AG04450 (cell line): ENCODE measurements at regions not wholly inside any gene's neighbourhood (a gene's known extent, or its start where the extent isn't known, plus 50 kb on each side); places are given as distances from the start of the nearest gene placed in this dataset.

Source experiments
- CTCF ChIA-PET: fragments of 300-600, 350-600 bp; formaldehyde crosslinking; extraction: SDS; loops from one replicate; lab custom pipeline; 2022; ENCODE audit warnings: antibody characterized with exemption, inconsistent platforms; lab: Charles Lee
- POLR2A ChIA-PET: fragments of 350-600 bp; formaldehyde crosslinking; extraction: SDS; loops from one replicate; lab custom pipeline; 2021; ENCODE audit warnings: antibody characterized with exemption, inconsistent platforms; lab: Yijun Ruan, JAX
- DNase-seq: peaks from one replicate; pipeline ENCODE4 v3.0.0-alpha.2; 2011; ENCODE audit warnings: low read depth, low spot score
- H3K27ac ChIP-seq: one replicate; pipeline ENCODE4 v1.5.1; 2012; ENCODE audit warnings: low read depth, low read length, control low read depth
- H3K27me3 ChIP-seq: one replicate; pipeline ENCODE4 v1.6.0; 2012; ENCODE audit warnings: low read length; ENCODE audit not compliant: control insufficient read depth, insufficient read depth
- H3K4me3 ChIP-seq: 2 replicates; pipeline ENCODE4 v1.5.1; 2011; ENCODE audit warnings: mild to moderate bottlenecking, low read depth, low read length, control low read depth
- H3K9me3 ChIP-seq: 2 replicates; pipeline ENCODE4 v1.5.1; 2012; ENCODE audit warnings: low read length; ENCODE audit not compliant: control insufficient read depth, insufficient read depth
- CTCF ChIP-seq: IDR thresholded peaks from 2 replicates; pipeline ENCODE4 v1.5.1; 2011; ENCODE audit warnings: low read depth, low read length, control low read depth, inconsistent platforms

DNA sequence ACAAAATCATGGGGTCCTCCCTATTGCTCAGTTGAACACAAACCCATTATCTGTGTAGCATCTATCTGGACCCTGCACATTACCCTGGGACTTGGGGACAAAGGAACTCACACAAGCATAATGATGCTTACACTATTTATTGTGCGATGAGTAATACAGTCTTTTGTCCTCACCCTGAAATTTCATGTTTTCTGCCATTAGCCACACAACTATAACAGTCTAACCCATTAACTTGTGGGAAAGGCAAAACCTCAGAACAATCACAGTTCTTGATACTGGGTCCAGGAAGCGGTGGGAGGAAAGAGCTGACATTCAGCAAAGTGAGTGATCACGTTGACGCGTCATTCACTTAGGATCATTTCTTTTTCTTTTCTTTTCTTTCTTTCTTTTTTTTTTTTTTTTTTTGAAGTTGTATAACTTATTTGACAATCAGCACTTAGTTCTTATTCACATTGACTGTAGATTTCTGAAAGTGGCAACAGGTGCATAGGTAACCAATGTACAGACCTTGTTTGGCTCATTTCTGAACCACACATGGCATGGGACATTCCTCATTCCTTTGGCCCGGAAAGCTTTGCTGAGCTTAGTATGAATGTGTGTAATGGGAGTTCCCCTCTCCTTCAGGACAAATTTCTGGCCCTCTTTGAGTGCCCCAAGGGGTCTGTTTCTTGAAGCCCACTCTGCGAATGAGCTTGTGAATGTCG lies 94.8 kb upstream of the CNKSR3 start:
- TF ChIP-seq CTCF = no peak
- ChIA-PET CTCF (interaction anchor here (0.7 kb wide), 1 partner anchor 146 kb away, joined by 5 read pairs; no protein-coding TSS in a partner anchor), POLR2A (no interaction called here)
- no peaks in the 10 kb centered on the region for H3K9me3 ChIP-seq
- no peak for DNase-seq
- no peak overlapping the region for H3K4me3 ChIP-seq
- H3K27ac ChIP-seq = no peak overlapping the region
- H3K27me3 ChIP-seq = no peaks in the 10 kb centered on the region

DNA sequence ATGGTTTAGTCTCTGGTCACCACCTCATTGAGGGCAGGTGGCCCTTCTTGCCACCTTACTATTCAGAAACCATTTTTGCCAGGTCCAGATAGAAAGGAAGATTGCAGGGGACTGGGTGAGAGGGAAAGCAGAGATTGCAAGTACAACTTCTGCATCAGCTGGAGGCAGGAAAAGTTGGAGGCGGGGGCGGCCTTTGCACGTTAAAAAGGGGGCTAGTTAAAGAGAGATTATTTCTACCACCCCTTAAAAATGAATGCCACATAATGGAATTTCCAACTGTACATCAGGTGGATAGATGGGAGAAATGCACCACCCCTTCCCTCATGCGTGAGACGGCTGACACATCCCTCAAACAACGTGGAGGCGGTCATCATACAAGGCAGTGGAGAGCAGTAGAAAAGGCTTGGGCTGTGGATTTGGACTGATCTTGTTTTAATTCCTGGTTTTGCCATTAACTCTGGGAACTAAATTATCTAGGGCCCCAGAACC lies 95.4 kb upstream of the CNKSR3 start:
- Histone ChIP-seq H3K9me3 (no peaks in the 10 kb centered on the region), H3K4me3 (no peak overlapping the region), H3K27me3 (no peaks in the 10 kb centered on the region), H3K27ac (no peak overlapping the region)
- no peak for DNase-seq
- ChIA-PET POLR2A (no interaction called here), CTCF (interaction anchor here (0.7 kb wide), 1 partner anchor 147 kb away, joined by 5 read pairs; no protein-coding TSS in a partner anchor)
- TF ChIP-seq CTCF = no peak

DNA sequence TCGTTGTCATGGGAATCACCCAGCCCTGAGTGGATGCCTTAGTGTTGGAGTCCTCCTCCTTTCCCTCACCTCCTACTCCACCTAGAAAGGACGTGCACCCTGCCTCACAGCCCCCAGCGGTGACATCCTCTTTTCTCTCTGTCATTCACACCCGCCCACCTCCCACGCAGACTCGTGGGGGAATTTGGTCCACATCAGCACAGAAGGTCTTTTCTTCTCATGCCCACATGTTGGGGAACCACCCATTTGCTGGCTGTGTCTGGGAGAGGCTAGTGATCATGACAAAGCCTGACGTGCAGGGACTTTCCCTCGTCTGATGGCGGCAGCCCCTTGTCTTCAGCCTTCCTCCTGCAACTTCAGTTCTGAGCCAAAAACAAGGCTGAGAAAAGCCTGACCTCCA lies 96.0 kb upstream of the CNKSR3 start:
- CTCF ChIA-PET = no interaction called here
- Histone ChIP-seq H3K9me3 (no peaks in the 10 kb centered on the region), H3K27me3 (no peaks in the 10 kb centered on the region), H3K27ac (no peak overlapping the region), H3K4me3 (no peak overlapping the region)
- POLR2A ChIA-PET = no interaction called here
- no peak for TF ChIP-seq CTCF
- DNase-seq = no peak

GRCh38 chr6:154606860-154607259 lies 96.4 kb upstream of the CNKSR3 start:
- no peaks in the 10 kb centered on the region for H3K27me3 ChIP-seq
- ChIA-PET POLR2A (no interaction called here), CTCF (no interaction called here)
- H3K27ac ChIP-seq = no peak overlapping the region
- no peak overlapping the region for H3K4me3 ChIP-seq
- H3K9me3 ChIP-seq = no peaks in the 10 kb centered on the region
- DNase-seq = no peak
- no peak for TF ChIP-seq CTCF

DNA sequence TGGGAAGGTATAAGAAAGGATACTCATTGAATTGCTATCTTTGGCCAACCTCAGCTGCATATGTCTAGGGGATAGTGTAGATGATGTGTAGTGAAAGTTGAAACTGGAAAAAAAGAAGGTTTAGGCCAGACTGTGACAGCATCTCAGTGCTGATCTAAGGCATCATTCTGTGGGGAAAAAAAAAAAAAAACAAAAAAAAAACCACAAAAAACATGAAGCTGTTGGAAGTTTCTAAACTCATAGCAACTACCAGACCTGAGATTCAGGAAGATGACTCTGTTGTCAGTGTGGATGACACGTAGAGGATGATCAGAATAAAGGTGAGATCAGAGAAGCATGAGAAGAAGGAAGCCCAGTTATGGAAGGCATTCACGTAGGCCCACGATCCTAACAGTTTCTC lies 100.8 kb upstream of the CNKSR3 start:
- POLR2A ChIA-PET = interaction anchor here (0.6 kb wide), 1 partner anchor 41 kb away, joined by 4 read pairs; no protein-coding TSS in a partner anchor
- H3K27ac ChIP-seq = no peak overlapping the region
- CTCF ChIA-PET = no interaction called here
- H3K4me3 ChIP-seq = no peak overlapping the region
- no peak for TF ChIP-seq CTCF
- H3K27me3 ChIP-seq = no peaks in the 10 kb centered on the region
- H3K9me3 ChIP-seq = no peaks in the 10 kb centered on the region; the same call in 1 of the 2 replicates
- DNase-seq = no peak
